ENCODE measurements at regions not wholly inside any gene's neighbourhood (a gene's known extent, or its start where the extent isn't known, plus 50 kb on each side); places are given as distances from the start of the nearest gene placed in this dataset.

- Histone ChIP-seq H3K4me2 (ENCODE audit: extremely low read depth, insufficient read depth, low read length) (no peak overlapping the region), H3K79me2 (ENCODE audit: control insufficient read depth, insufficient read depth, low read length) (no peaks in the 10 kb centered on the region), H3K9ac (ENCODE audit: insufficient read depth, low read length) (no peak overlapping the region), H3K36me3 (ENCODE audit: control insufficient read depth, insufficient read depth, low read length) (no peaks in the 10 kb centered on the region), H3K4me1 (ENCODE audit: control insufficient read depth, extremely low read depth, insufficient read depth, low read length) (no peaks in the 10 kb centered on the region), H3K9me3 (ENCODE audit: control insufficient read depth, insufficient read depth, low read depth, low read length) (no peaks in the 10 kb centered on the region), H3K27me3 (ENCODE audit: control insufficient read depth, insufficient read depth, low read length) (no peaks in the 10 kb centered on the region), H3K4me3 (replicated peaks in 1 of 4; ENCODE audit: control extremely low read depth in 1 of 4, insufficient read depth in 1 of 4, low read depth in 3 of 4, low read length in 4 of 4) (no peak overlapping the region), H2AFZ (ENCODE audit: low read length) (no peak overlapping the region), H4K20me1 (ENCODE audit: control insufficient read depth, extremely low read depth, insufficient read depth, low read length) (no peaks in the 10 kb centered on the region), H3K27ac (ENCODE audit: insufficient read depth, low read length) (no peak overlapping the region)
- DNase-seq (ENCODE audit: low read depth in 2 of 2) = peak in 1 of 2 donors; percentile 82
- no peak for TF ChIP-seq CTCF (conservative IDR thresholded peaks at IDR 0.05 in 1 of 2, IDR thresholded peaks at IDR 0.05 in 1 of 2; ENCODE audit: low read depth in 1 of 2, low read length in 2 of 2)
- no peak for TF ChIP-seq EZH2 (IDR thresholded peaks at IDR 0.05; ENCODE audit: low read length, missing control alignments)
Observed at GRCh38 chr4:159823743-159824142, 720.9 kb downstream of the RAPGEF2 start.

GRCh38 chr4:159828687-159829086 lies 725.8 kb downstream of the RAPGEF2 start:
- H3K36me3 ChIP-seq (ENCODE audit: control insufficient read depth, insufficient read depth, low read length) = no peaks in the 10 kb centered on the region
- TF ChIP-seq EZH2 (IDR thresholded peaks at IDR 0.05; ENCODE audit: low read length, missing control alignments) = no peak
- no peaks in the 10 kb centered on the region for H3K4me1 ChIP-seq (ENCODE audit: control insufficient read depth, extremely low read depth, insufficient read depth, low read length)
- no peak for DNase-seq (ENCODE audit: low read depth in 2 of 2)
- no peak overlapping the region for H2AFZ ChIP-seq (ENCODE audit: low read length)
- no peak overlapping the region for H3K27ac ChIP-seq (ENCODE audit: insufficient read depth, low read length)
- no peaks in the 10 kb centered on the region for H3K27me3 ChIP-seq (ENCODE audit: control insufficient read depth, insufficient read depth, low read length)
- no peak overlapping the region for H3K4me2 ChIP-seq (ENCODE audit: extremely low read depth, insufficient read depth, low read length)
- no peaks in the 10 kb centered on the region for H3K79me2 ChIP-seq (ENCODE audit: control insufficient read depth, insufficient read depth, low read length)
- H3K9me3 ChIP-seq (ENCODE audit: control insufficient read depth, insufficient read depth, low read depth, low read length) = no peaks in the 10 kb centered on the region
- H3K9ac ChIP-seq (ENCODE audit: insufficient read depth, low read length) = no peak overlapping the region
- no peak overlapping the region for H3K4me3 ChIP-seq (replicated peaks in 1 of 4; ENCODE audit: control extremely low read depth in 1 of 4, insufficient read depth in 1 of 4, low read depth in 3 of 4, low read length in 4 of 4)
- H4K20me1 ChIP-seq (ENCODE audit: control insufficient read depth, extremely low read depth, insufficient read depth, low read length) = no peaks in the 10 kb centered on the region

- no peak overlapping the region for H3K9ac ChIP-seq (ENCODE audit: insufficient read depth, low read length)
- H3K4me2 ChIP-seq (ENCODE audit: extremely low read depth, insufficient read depth, low read length) = no peak overlapping the region
- H2AFZ ChIP-seq (ENCODE audit: low read length) = no peak overlapping the region
- H3K4me1 ChIP-seq (ENCODE audit: control insufficient read depth, extremely low read depth, insufficient read depth, low read length) = no peaks in the 10 kb centered on the region
- no peaks in the 10 kb centered on the region for H3K27me3 ChIP-seq (ENCODE audit: control insufficient read depth, insufficient read depth, low read length)
- H3K9me3 ChIP-seq (ENCODE audit: control insufficient read depth, insufficient read depth, low read depth, low read length) = no peaks in the 10 kb centered on the region
- H4K20me1 ChIP-seq (ENCODE audit: control insufficient read depth, extremely low read depth, insufficient read depth, low read length) = no peaks in the 10 kb centered on the region
- no peaks in the 10 kb centered on the region for H3K36me3 ChIP-seq (ENCODE audit: control insufficient read depth, insufficient read depth, low read length)
- no peak overlapping the region for H3K4me3 ChIP-seq (replicated peaks in 1 of 4; ENCODE audit: control extremely low read depth in 1 of 4, insufficient read depth in 1 of 4, low read depth in 3 of 4, low read length in 4 of 4)
- DNase-seq (ENCODE audit: low read depth in 2 of 2) = no peak
- TF ChIP-seq EZH2 (IDR thresholded peaks at IDR 0.05; ENCODE audit: low read length, missing control alignments) (no peak), CTCF (conservative IDR thresholded peaks at IDR 0.05 in 1 of 2, IDR thresholded peaks at IDR 0.05 in 1 of 2; ENCODE audit: low read depth in 1 of 2, low read length in 2 of 2) (no peak)
- no peaks in the 10 kb centered on the region for H3K79me2 ChIP-seq (ENCODE audit: control insufficient read depth, insufficient read depth, low read length)
- no peak overlapping the region for H3K27ac ChIP-seq (ENCODE audit: insufficient read depth, low read length)
Observed at GRCh38 chr4:159829184-159829583, 726.3 kb downstream of the RAPGEF2 start.

Data from fibroblast of lung (primary cell).